ENCODE measurements at regions not wholly inside any gene's neighbourhood (a gene's known extent, or its start where the extent isn't known, plus 50 kb on each side); places are given as distances from the start of the nearest gene placed in this dataset.

DNA sequence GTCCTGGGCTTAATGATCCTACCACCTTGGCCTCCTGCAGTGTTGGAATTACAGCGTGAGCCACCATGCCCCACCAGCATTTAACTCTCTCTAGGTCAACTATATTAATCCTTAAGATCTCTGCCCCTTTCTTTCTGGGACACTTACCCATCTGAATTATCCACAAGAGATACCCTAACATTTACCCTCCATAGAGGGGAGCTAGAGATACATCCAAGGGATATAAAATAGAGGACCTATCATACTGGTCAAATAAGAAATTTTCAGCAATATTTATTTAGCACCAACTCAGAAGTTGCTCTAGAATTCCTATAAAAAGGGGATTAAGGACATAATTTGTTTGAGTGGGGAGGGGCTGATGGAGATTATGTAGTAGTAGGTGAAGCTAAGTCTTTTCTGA lies 96.5 kb downstream of the OTUD1 start (continued):
- TF ChIP-seq, protein P1, sequence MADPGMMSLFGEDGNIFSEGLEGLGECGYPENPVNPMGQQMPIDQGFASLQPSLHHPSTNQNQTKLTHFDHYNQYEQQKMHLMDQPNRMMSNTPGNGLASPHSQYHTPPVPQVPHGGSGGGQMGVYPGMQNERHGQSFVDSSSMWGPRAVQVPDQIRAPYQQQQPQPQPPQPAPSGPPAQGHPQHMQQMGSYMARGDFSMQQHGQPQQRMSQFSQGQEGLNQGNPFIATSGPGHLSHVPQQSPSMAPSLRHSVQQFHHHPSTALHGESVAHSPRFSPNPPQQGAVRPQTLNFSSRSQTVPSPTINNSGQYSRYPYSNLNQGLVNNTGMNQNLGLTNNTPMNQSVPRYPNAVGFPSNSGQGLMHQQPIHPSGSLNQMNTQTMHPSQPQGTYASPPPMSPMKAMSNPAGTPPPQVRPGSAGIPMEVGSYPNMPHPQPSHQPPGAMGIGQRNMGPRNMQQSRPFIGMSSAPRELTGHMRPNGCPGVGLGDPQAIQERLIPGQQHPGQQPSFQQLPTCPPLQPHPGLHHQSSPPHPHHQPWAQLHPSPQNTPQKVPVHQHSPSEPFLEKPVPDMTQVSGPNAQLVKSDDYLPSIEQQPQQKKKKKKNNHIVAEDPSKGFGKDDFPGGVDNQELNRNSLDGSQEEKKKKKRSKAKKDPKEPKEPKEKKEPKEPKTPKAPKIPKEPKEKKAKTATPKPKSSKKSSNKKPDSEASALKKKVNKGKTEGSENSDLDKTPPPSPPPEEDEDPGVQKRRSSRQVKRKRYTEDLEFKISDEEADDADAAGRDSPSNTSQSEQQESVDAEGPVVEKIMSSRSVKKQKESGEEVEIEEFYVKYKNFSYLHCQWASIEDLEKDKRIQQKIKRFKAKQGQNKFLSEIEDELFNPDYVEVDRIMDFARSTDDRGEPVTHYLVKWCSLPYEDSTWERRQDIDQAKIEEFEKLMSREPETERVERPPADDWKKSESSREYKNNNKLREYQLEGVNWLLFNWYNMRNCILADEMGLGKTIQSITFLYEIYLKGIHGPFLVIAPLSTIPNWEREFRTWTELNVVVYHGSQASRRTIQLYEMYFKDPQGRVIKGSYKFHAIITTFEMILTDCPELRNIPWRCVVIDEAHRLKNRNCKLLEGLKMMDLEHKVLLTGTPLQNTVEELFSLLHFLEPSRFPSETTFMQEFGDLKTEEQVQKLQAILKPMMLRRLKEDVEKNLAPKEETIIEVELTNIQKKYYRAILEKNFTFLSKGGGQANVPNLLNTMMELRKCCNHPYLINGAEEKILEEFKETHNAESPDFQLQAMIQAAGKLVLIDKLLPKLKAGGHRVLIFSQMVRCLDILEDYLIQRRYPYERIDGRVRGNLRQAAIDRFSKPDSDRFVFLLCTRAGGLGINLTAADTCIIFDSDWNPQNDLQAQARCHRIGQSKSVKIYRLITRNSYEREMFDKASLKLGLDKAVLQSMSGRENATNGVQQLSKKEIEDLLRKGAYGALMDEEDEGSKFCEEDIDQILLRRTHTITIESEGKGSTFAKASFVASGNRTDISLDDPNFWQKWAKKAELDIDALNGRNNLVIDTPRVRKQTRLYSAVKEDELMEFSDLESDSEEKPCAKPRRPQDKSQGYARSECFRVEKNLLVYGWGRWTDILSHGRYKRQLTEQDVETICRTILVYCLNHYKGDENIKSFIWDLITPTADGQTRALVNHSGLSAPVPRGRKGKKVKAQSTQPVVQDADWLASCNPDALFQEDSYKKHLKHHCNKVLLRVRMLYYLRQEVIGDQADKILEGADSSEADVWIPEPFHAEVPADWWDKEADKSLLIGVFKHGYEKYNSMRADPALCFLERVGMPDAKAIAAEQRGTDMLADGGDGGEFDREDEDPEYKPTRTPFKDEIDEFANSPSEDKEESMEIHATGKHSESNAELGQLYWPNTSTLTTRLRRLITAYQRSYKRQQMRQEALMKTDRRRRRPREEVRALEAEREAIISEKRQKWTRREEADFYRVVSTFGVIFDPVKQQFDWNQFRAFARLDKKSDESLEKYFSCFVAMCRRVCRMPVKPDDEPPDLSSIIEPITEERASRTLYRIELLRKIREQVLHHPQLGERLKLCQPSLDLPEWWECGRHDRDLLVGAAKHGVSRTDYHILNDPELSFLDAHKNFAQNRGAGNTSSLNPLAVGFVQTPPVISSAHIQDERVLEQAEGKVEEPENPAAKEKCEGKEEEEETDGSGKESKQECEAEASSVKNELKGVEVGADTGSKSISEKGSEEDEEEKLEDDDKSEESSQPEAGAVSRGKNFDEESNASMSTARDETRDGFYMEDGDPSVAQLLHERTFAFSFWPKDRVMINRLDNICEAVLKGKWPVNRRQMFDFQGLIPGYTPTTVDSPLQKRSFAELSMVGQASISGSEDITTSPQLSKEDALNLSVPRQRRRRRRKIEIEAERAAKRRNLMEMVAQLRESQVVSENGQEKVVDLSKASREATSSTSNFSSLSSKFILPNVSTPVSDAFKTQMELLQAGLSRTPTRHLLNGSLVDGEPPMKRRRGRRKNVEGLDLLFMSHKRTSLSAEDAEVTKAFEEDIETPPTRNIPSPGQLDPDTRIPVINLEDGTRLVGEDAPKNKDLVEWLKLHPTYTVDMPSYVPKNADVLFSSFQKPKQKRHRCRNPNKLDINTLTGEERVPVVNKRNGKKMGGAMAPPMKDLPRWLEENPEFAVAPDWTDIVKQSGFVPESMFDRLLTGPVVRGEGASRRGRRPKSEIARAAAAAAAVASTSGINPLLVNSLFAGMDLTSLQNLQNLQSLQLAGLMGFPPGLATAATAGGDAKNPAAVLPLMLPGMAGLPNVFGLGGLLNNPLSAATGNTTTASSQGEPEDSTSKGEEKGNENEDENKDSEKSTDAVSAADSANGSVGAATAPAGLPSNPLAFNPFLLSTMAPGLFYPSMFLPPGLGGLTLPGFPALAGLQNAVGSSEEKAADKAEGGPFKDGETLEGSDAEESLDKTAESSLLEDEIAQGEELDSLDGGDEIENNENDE (IDR thresholded peaks at IDR 0.05; ENCODE audit: insufficient replicate concordance, low read length), result no peak
- no peak for TF ChIP-seq CTBP2 (IDR thresholded peaks at IDR 0.05; ENCODE audit: borderline replicate concordance, insufficient read depth, insufficient read length, low read length)
- TF ChIP-seq, protein P2, sequence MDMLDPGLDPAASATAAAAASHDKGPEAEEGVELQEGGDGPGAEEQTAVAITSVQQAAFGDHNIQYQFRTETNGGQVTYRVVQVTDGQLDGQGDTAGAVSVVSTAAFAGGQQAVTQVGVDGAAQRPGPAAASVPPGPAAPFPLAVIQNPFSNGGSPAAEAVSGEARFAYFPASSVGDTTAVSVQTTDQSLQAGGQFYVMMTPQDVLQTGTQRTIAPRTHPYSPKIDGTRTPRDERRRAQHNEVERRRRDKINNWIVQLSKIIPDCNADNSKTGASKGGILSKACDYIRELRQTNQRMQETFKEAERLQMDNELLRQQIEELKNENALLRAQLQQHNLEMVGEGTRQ (IDR thresholded peaks at IDR 0.05; ENCODE audit: low read length), result no peak
